Peyer's patch (tissue), 4 donors: ENCODE measurements at regions not wholly inside any gene's neighbourhood (a gene's known extent, or its start where the extent isn't known, plus 50 kb on each side); places are given as distances from the start of the nearest gene placed in this dataset.

Experiments
- POLR2A ChIP-seq, 2 donors: fragments of 450-650 bp; IDR thresholded peaks; one replicate each; pipeline ENCODE4 v1.5.1; 2017; ENCODE audit warnings: antibody characterized with exemption in 2 of 2, mild to moderate bottlenecking in 2 of 2, moderate library complexity in 2 of 2
- TF ChIP-seq, protein P1 (sequence below), 6 experiments: fragments of 450-650 bp in 4 of 6; fragments of 200-600 bp in 2 of 6; sonication (generic) in 1 of 6; IDR thresholded peaks; one replicate each; pipeline ENCODE4 v1.5.1; 2017 to 2019; ENCODE audit warnings: antibody characterized with exemption in 6 of 6, mild to moderate bottlenecking in 3 of 6, moderate library complexity in 1 of 6

DNA sequence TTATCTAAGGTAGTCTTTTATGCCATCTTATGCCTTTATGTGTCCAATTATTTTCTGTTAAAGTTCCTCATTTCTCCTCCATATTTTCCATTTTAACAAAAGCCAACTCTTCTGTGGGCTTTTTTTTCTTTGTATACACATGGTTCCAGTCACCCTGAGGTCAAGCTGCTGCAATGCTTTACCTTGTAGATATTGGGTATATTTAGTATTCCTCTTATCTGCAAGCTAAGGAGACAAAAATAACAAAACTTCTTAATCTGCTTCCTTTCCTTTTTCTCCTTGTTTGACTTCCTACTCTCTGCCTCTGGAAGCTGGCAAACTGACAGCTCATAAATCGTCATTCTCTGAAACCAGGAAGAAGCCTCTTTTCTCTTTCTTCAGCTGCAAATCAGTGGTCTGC lies 885.0 kb upstream of the LRRN3 start:
- TF ChIP-seq, protein P1, sequence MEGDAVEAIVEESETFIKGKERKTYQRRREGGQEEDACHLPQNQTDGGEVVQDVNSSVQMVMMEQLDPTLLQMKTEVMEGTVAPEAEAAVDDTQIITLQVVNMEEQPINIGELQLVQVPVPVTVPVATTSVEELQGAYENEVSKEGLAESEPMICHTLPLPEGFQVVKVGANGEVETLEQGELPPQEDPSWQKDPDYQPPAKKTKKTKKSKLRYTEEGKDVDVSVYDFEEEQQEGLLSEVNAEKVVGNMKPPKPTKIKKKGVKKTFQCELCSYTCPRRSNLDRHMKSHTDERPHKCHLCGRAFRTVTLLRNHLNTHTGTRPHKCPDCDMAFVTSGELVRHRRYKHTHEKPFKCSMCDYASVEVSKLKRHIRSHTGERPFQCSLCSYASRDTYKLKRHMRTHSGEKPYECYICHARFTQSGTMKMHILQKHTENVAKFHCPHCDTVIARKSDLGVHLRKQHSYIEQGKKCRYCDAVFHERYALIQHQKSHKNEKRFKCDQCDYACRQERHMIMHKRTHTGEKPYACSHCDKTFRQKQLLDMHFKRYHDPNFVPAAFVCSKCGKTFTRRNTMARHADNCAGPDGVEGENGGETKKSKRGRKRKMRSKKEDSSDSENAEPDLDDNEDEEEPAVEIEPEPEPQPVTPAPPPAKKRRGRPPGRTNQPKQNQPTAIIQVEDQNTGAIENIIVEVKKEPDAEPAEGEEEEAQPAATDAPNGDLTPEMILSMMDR (IDR thresholded peaks at IDR 0.05) = no peak
- TF ChIP-seq POLR2A (IDR thresholded peaks at IDR 0.05) = no peak
